ENCODE measurements at regions not wholly inside any gene's neighbourhood (a gene's known extent, or its start where the extent isn't known, plus 50 kb on each side); places are given as distances from the start of the nearest gene placed in this dataset.

- TF ChIP-seq POLR2A (IDR thresholded peaks at IDR 0.05; ENCODE audit: low read length) (no peak), GATA1 (IDR thresholded peaks at IDR 0.05; ENCODE audit: low read depth, low read length) (no peak)
Observed at GRCh38 chrY:7810359-7810758, 898.8 kb upstream of the AMELY start.

Data from erythroblast (primary cell).